HCT116 (cell line): ENCODE measurements at regions not wholly inside any gene's neighbourhood (a gene's known extent, or its start where the extent isn't known, plus 50 kb on each side); places are given as distances from the start of the nearest gene placed in this dataset.

Source experiments
- ATAC-seq: fragments of 200-7000 bp; cut with Tn5 transposase; 2 replicates; pipeline ENCODE4 v1.9.1; 2020; ENCODE audit warnings: mild to moderate bottlenecking, moderate library complexity
- BruUV-seq: library from RNA; stranded (reverse); fragments of 400-500 nt; replicated peaks from 2 replicates; lab custom pipeline; 2021; lab: Mats Ljungman, UMichigan
- CTCF ChIA-PET: fragments of 300-600 bp; sonication (Branson Sonifier 250); formaldehyde crosslinking; loops from one replicate; lab custom pipeline; 2021; ENCODE audit warnings: antibody characterized with exemption; lab: Charles Lee
- POLR2A ChIA-PET: fragments of 300-600, 350-600 bp; sonication (Branson Sonifier 250); formaldehyde crosslinking; loops from one replicate; lab custom pipeline; 2021; ENCODE audit warnings: antibody characterized with exemption; lab: Charles Lee
- RAD21 ChIA-PET, 2 experiments: fragments of 300-600 bp; sonication (Branson Sonifier 250); formaldehyde crosslinking; loops; one replicate each; lab custom pipeline; 2023; ENCODE audit warnings: low total read pairs in 2 of 2; ENCODE audit not compliant: uncharacterized antibody in 2 of 2, unreplicated experiment in 2 of 2, low non-redundant PET in 1 of 2; lab: Charles Lee
- DNase-seq: peaks from one replicate; pipeline ENCODE4 v3.0.0-alpha.2; 2010; ENCODE audit warnings: low read depth, low spot score
- H2AFZ ChIP-seq: fragments of 200-600 bp; shearing (Covaris generic), sonication (generic); 2 replicates; pipeline ENCODE4 v1.6.1; 2017; ENCODE audit warnings: low read depth, mixed run types, mixed read lengths, antibody characterized with exemption, low read length; ENCODE audit not compliant: poor library complexity, severe bottlenecking
- H3K27ac ChIP-seq: 2 replicates; pipeline ENCODE4 v1.5.1; 2012; ENCODE audit warnings: low read depth, low read length
- H3K27me3 ChIP-seq: fragments of 200-600 bp; sonication (generic); 2 replicates; pipeline ENCODE4 v1.6.1; 2016; ENCODE audit warnings: mixed run types, low read length, mixed read lengths; ENCODE audit not compliant: insufficient read depth
- H3K36me3 ChIP-seq, 2 experiments: fragments of 200-500 bp in 1 of 2; fragments of 200-600 bp in 1 of 2; sonication (Bioruptor generic) in 1 of 2; sonication (generic) in 1 of 2; 2 replicates each; pipeline versions ENCODE4 v1.5.1 to v1.6.1; 2014 to 2016; ENCODE audit warnings: low read length in 2 of 2, inconsistent platforms in 1 of 2, mixed read lengths in 1 of 2, mixed run types in 1 of 2; ENCODE audit not compliant: insufficient read depth in 2 of 2, control insufficient read depth in 1 of 2
- H3K4me1 ChIP-seq, 2 experiments: fragments of 200-600 bp in 1 of 2; sonication (generic) in 1 of 2; 2 replicates each; pipeline versions ENCODE4 v1.5.1 to v1.6.1; 2012 to 2017; ENCODE audit warnings: low read length in 2 of 2, inconsistent platforms in 1 of 2, mild to moderate bottlenecking in 1 of 2, mixed read lengths in 1 of 2, mixed run types in 1 of 2, moderate library complexity in 1 of 2; ENCODE audit not compliant: insufficient read depth in 2 of 2, control insufficient read depth in 1 of 2
- H3K4me2 ChIP-seq: fragments of 200-600 bp; sonication (generic); 2 replicates; pipeline ENCODE4 v1.6.1; 2017; ENCODE audit warnings: mixed run types, low read length, mixed read lengths
- H3K4me3 ChIP-seq, 2 experiments: fragments of 200-600 bp in 1 of 2; sonication (generic) in 1 of 2; replicated peaks in 1 of 2; 2 replicates each; pipeline ENCODE4 v1.5.1; 2011 to 2016; ENCODE audit warnings: low read length in 2 of 2, control low read depth in 1 of 2, low read depth in 1 of 2, mild to moderate bottlenecking in 1 of 2, mixed read lengths in 1 of 2, mixed run types in 1 of 2
- H3K79me2 ChIP-seq: fragments of 200-600 bp; sonication (generic); 2 replicates; pipeline ENCODE4 v1.6.1; 2017; ENCODE audit warnings: mild to moderate bottlenecking, mixed run types, low read length, moderate library complexity, mixed read lengths; ENCODE audit not compliant: insufficient read depth
- H3K9ac ChIP-seq: fragments of 200-600 bp; sonication (generic); 2 replicates; pipeline ENCODE4 v1.6.1; 2016; ENCODE audit warnings: low read length, mixed read lengths
- H3K9me2 ChIP-seq: fragments of 200-600 bp; sonication (generic), shearing (Covaris generic); 2 replicates; pipeline ENCODE4 v1.6.1; 2017; ENCODE audit warnings: mixed run types, mild to moderate bottlenecking, moderate library complexity; ENCODE audit not compliant: insufficient read depth
- H3K9me3 ChIP-seq, 2 experiments: fragments of 200-500 bp in 1 of 2; fragments of 200-600 bp in 1 of 2; sonication (Bioruptor generic) in 1 of 2; sonication (generic) in 1 of 2; 2 replicates each; pipeline ENCODE4 v1.6.1; 2014 to 2017; ENCODE audit warnings: low read length in 2 of 2, mixed read lengths in 2 of 2, inconsistent platforms in 1 of 2, low read depth in 1 of 2, mild to moderate bottlenecking in 1 of 2, mixed run types in 1 of 2, moderate library complexity in 1 of 2; ENCODE audit not compliant: control insufficient read depth in 1 of 2, insufficient read depth in 1 of 2
- H4K20me1 ChIP-seq: fragments of 200-600 bp; sonication (generic), shearing (Covaris generic); 2 replicates; pipeline ENCODE4 v1.6.1; 2017; ENCODE audit warnings: mixed run types, mild to moderate bottlenecking, moderate library complexity; ENCODE audit not compliant: insufficient read depth
- EGR1 ChIP-seq: IDR thresholded peaks from 2 replicates; pipeline ENCODE4 v1.6.1; 2012; ENCODE audit warnings: low read depth
- EZH2 ChIP-seq: fragments of 200-600 bp; sonication (generic); IDR thresholded peaks from 2 replicates; pipeline ENCODE4 v1.6.1; 2017; ENCODE audit warnings: antibody characterized with exemption, mixed run types
- FOSL1 ChIP-seq: IDR thresholded peaks from 2 replicates; pipeline ENCODE4 v1.6.1; 2012; ENCODE audit warnings: low read depth
- POLR2A ChIP-seq: IDR thresholded peaks from 2 replicates; pipeline ENCODE4 v1.7.0; 2011; ENCODE audit warnings: borderline replicate concordance; ENCODE audit not compliant: insufficient read depth, insufficient read length; ENCODE audit errors: extremely low read depth
- RAD21 ChIP-seq: IDR thresholded peaks from 2 replicates; pipeline ENCODE4 v1.6.1; 2012; ENCODE audit warnings: low read depth, mild to moderate bottlenecking
- SIN3A ChIP-seq: IDR thresholded peaks from 2 replicates; pipeline ENCODE4 v1.6.1; 2012; ENCODE audit warnings: low read depth
- SP1 ChIP-seq: IDR thresholded peaks from 2 replicates; pipeline ENCODE4 v1.6.1; 2012; ENCODE audit warnings: low read depth
- SRF ChIP-seq: IDR thresholded peaks from 2 replicates; pipeline ENCODE4 v1.6.1; 2012; ENCODE audit warnings: low read depth
- ZFX ChIP-seq: fragments of 450-650 bp; IDR thresholded peaks from 2 replicates; pipeline ENCODE4 v1.6.1; 2017
- ZNF274 ChIP-seq: fragments of 200-500 bp; sonication (Bioruptor generic); IDR thresholded peaks from 2 replicates; pipeline ENCODE4 v1.6.1; 2014; ENCODE audit warnings: mild to moderate bottlenecking, low read depth, low read length, inconsistent platforms
- intact Hi-C: fragments of 100-400 bp; cut with micrococcal nuclease; formaldehyde crosslinking; loops from 2 replicates; pipeline ENCODE4 v1.10.0; 2022
- TF ChIP-seq, protein P1 (sequence below): IDR thresholded peaks from 2 replicates; pipeline ENCODE4 v1.6.1; 2012
- TF ChIP-seq, protein P2 (sequence below): IDR thresholded peaks from 2 replicates; pipeline ENCODE4 v1.6.1; 2012; ENCODE audit warnings: low read depth
- TF ChIP-seq, protein P3 (sequence below), 3 experiments: fragments of 200-600 bp in 1 of 3; sonication (generic) in 1 of 3; IDR thresholded peaks in 2 of 3; conservative IDR thresholded peaks in 1 of 3; 2 replicates each; pipeline ENCODE4 v1.5.1; 2012 to 2017; ENCODE audit warnings: low read depth in 2 of 3, low read length in 2 of 3, antibody characterized with exemption in 1 of 3, borderline replicate concordance in 1 of 3, control low read depth in 1 of 3, mild to moderate bottlenecking in 1 of 3, mixed read lengths in 1 of 3, mixed run types in 1 of 3, moderate library complexity in 1 of 3; ENCODE audit not compliant: insufficient read depth in 1 of 3

DNA sequence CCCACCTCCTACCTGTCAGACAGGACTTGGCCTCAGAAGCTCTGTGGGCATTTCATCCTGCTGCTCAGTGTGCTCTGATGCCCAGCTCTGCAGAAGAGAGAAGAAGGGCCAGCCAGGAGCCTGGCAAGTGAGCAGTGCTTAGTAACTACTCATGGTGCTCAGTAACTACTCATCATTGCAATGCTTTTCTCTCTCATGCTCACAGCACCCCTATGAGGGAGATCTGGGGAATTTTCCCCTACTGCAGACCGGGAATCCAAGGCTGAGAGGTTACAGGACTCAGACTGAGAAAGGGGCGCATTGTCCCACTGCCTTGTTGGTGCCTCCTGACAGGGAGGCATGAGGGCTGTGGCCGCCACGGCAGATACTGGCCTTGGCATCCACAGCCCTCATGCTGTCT is 261.1 kb downstream of the C16orf95 start:
- BruUV-seq, result no TSS peak
- Histone ChIP-seq H2AFZ (no peak overlapping the region), H3K36me3 (no peaks in the 10 kb centered on the region), H3K79me2 (no peaks in the 10 kb centered on the region), H3K9me2 (no peaks in the 10 kb centered on the region), H3K9ac (no peak overlapping the region), H3K4me1 (no peaks in the 10 kb centered on the region), H3K4me2 (no peak overlapping the region), H3K27me3 (no peaks in the 10 kb centered on the region), H3K9me3 (no peaks in the 10 kb centered on the region), H3K27ac (no peak overlapping the region), H4K20me1 (no peaks in the 10 kb centered on the region), H3K4me3 (no peak overlapping the region)
- ChIA-PET RAD21 (no interaction called here), CTCF (interaction anchor here (1.0 kb wide), 1 partner anchor 21 kb away, joined by 3 read pairs; no protein-coding TSS in a partner anchor), POLR2A (no interaction called here)
- TF ChIP-seq ZFX (no peak), EGR1 (no peak), ZNF274 (no peak), POLR2A (no peak), FOSL1 (no peak), SRF (no peak), SP1 (no peak), EZH2 (no peak), RAD21 (peak; percentile 32), SIN3A (no peak)
- TF ChIP-seq, protein P1, sequence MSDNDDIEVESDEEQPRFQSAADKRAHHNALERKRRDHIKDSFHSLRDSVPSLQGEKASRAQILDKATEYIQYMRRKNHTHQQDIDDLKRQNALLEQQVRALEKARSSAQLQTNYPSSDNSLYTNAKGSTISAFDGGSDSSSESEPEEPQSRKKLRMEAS, result no peak
- TF ChIP-seq, protein P2, sequence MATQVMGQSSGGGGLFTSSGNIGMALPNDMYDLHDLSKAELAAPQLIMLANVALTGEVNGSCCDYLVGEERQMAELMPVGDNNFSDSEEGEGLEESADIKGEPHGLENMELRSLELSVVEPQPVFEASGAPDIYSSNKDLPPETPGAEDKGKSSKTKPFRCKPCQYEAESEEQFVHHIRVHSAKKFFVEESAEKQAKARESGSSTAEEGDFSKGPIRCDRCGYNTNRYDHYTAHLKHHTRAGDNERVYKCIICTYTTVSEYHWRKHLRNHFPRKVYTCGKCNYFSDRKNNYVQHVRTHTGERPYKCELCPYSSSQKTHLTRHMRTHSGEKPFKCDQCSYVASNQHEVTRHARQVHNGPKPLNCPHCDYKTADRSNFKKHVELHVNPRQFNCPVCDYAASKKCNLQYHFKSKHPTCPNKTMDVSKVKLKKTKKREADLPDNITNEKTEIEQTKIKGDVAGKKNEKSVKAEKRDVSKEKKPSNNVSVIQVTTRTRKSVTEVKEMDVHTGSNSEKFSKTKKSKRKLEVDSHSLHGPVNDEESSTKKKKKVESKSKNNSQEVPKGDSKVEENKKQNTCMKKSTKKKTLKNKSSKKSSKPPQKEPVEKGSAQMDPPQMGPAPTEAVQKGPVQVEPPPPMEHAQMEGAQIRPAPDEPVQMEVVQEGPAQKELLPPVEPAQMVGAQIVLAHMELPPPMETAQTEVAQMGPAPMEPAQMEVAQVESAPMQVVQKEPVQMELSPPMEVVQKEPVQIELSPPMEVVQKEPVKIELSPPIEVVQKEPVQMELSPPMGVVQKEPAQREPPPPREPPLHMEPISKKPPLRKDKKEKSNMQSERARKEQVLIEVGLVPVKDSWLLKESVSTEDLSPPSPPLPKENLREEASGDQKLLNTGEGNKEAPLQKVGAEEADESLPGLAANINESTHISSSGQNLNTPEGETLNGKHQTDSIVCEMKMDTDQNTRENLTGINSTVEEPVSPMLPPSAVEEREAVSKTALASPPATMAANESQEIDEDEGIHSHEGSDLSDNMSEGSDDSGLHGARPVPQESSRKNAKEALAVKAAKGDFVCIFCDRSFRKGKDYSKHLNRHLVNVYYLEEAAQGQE, result no peak
- TF ChIP-seq, protein P3, sequence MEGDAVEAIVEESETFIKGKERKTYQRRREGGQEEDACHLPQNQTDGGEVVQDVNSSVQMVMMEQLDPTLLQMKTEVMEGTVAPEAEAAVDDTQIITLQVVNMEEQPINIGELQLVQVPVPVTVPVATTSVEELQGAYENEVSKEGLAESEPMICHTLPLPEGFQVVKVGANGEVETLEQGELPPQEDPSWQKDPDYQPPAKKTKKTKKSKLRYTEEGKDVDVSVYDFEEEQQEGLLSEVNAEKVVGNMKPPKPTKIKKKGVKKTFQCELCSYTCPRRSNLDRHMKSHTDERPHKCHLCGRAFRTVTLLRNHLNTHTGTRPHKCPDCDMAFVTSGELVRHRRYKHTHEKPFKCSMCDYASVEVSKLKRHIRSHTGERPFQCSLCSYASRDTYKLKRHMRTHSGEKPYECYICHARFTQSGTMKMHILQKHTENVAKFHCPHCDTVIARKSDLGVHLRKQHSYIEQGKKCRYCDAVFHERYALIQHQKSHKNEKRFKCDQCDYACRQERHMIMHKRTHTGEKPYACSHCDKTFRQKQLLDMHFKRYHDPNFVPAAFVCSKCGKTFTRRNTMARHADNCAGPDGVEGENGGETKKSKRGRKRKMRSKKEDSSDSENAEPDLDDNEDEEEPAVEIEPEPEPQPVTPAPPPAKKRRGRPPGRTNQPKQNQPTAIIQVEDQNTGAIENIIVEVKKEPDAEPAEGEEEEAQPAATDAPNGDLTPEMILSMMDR (IDR thresholded peaks at IDR 0.05 in 2 of 3, conservative IDR thresholded peaks at IDR 0.05 in 1 of 3; ENCODE audit: borderline replicate concordance in 1 of 3, insufficient read depth in 1 of 3, low read depth in 2 of 3, low read length in 2 of 3), result peak in 2 of 3 experiments; percentile 9 to 11; a peak in 1 of 6 replicates
- ATAC-seq (no peak), DNase-seq (no peak)
- intact Hi-C loops, result no loop called here
